ENCODE measurements at regions not wholly inside any gene's neighbourhood (a gene's known extent, or its start where the extent isn't known, plus 50 kb on each side); places are given as distances from the start of the nearest gene placed in this dataset.

- Mint-ChIP-seq H3K4me3 (no peak overlapping the region), H3K9me3 (no peaks in the 10 kb centered on the region), H3K27ac (no peak overlapping the region), H3K36me3 (no peaks in the 10 kb centered on the region), H3K27me3 (ENCODE audit: low read depth in 2 of 2) (peaks cover 0 to 5% of the 10 kb centered on the region in 2 donors), H3K4me1 (no peaks in the 10 kb centered on the region)
- intact Hi-C loops (cut with micrococcal nuclease), result loop anchor here (10.0 kb wide), 1 partner anchor 64 kb away; no protein-coding TSS in a partner anchor
- TF ChIP-seq CTCF (IDR thresholded peaks at IDR 0.05), result no peak
- Histone ChIP-seq H3K27me3 (ENCODE audit: control insufficient read depth, insufficient read depth, low read length) (no peaks in the 10 kb centered on the region), H3K9me3 (ENCODE audit: control insufficient read depth, insufficient read depth, low read length) (no peaks in the 10 kb centered on the region), H3K36me3 (ENCODE audit: control insufficient read depth, insufficient read depth, low read length) (no peaks in the 10 kb centered on the region), H3K4me1 (ENCODE audit: control insufficient read depth, insufficient read depth, low read length) (no peaks in the 10 kb centered on the region), H3K4me3 (ENCODE audit: low read length) (no peak overlapping the region), H3K27ac (ENCODE audit: low read length) (no peak overlapping the region)
- DNase-seq, result no peak
- WGBS (ENCODE audit: insufficient coverage), result 79% methylated on average over 19 of the region's 21 CpGs
- ATAC-seq, result no peak
These were observed 62.1 kb downstream of the C9orf50 start for GRCh38 chr9:129558551-129559505.

GRCh38 chr9:129558063-129558550 lies 62.8 kb downstream of the C9orf50 start:
- ATAC-seq, result no peak
- intact Hi-C loops (cut with micrococcal nuclease), result loop anchor here (10.0 kb wide), 1 partner anchor 63 kb away; no protein-coding TSS in a partner anchor

GRCh38 chr9:129557192-129558036 lies 63.5 kb downstream of the C9orf50 start:
- Histone ChIP-seq H3K27me3 (ENCODE audit: control insufficient read depth, insufficient read depth, low read length) (no peaks in the 10 kb centered on the region), H3K9me3 (ENCODE audit: control insufficient read depth, insufficient read depth, low read length) (no peaks in the 10 kb centered on the region), H3K36me3 (ENCODE audit: control insufficient read depth, insufficient read depth, low read length) (no peaks in the 10 kb centered on the region), H3K4me3 (ENCODE audit: low read length) (no peak overlapping the region), H3K4me1 (ENCODE audit: control insufficient read depth, insufficient read depth, low read length) (no peaks in the 10 kb centered on the region), H3K27ac (ENCODE audit: low read length) (no peak overlapping the region)
- Mint-ChIP-seq H3K4me1 (no peaks in the 10 kb centered on the region), H3K36me3 (no peaks in the 10 kb centered on the region), H3K27ac (no peak overlapping the region), H3K27me3 (ENCODE audit: low read depth in 2 of 2) (peaks cover 0 to 6% of the 10 kb centered on the region in 2 donors), H3K4me3 (no peak overlapping the region), H3K9me3 (no peaks in the 10 kb centered on the region)
- WGBS (ENCODE audit: insufficient coverage), result 87% methylated on average over 20 of the region's 24 CpGs
- ATAC-seq (no peak), DNase-seq (no peak)
- no peak for TF ChIP-seq CTCF (IDR thresholded peaks at IDR 0.05)
- intact Hi-C loops (cut with micrococcal nuclease), result loop anchor here (10.0 kb wide), 1 partner anchor 63 kb away; no protein-coding TSS in a partner anchor

More at GRCh38 chr9:129558063-129558550, 62.8 kb downstream of the C9orf50 start:
- no peak for DNase-seq
- Histone ChIP-seq H3K27me3 (ENCODE audit: control insufficient read depth, insufficient read depth, low read length) (no peaks in the 10 kb centered on the region), H3K27ac (ENCODE audit: low read length) (no peak overlapping the region), H3K9me3 (ENCODE audit: control insufficient read depth, insufficient read depth, low read length) (no peaks in the 10 kb centered on the region), H3K36me3 (ENCODE audit: control insufficient read depth, insufficient read depth, low read length) (no peaks in the 10 kb centered on the region), H3K4me1 (ENCODE audit: control insufficient read depth, insufficient read depth, low read length) (no peaks in the 10 kb centered on the region), H3K4me3 (ENCODE audit: low read length) (no peak overlapping the region)
- no peaks in the 10 kb centered on the region for H3K36me3 Mint-ChIP-seq
- peaks cover 0 to 6% of the 10 kb centered on the region in 2 donors for H3K27me3 Mint-ChIP-seq (ENCODE audit: low read depth in 2 of 2)
- 84% methylated on average over 16 of the region's 16 CpGs for WGBS (ENCODE audit: insufficient coverage)
- no peak overlapping the region for H3K4me3 Mint-ChIP-seq
- no peak overlapping the region for H3K27ac Mint-ChIP-seq
- no peaks in the 10 kb centered on the region for H3K4me1 Mint-ChIP-seq
- TF ChIP-seq CTCF (IDR thresholded peaks at IDR 0.05), result no peak
- H3K9me3 Mint-ChIP-seq, result no peaks in the 10 kb centered on the region

Data from natural killer cell (primary cell).